ENCODE measurements at regions not wholly inside any gene's neighbourhood (a gene's known extent, or its start where the extent isn't known, plus 50 kb on each side); places are given as distances from the start of the nearest gene placed in this dataset.

DNA sequence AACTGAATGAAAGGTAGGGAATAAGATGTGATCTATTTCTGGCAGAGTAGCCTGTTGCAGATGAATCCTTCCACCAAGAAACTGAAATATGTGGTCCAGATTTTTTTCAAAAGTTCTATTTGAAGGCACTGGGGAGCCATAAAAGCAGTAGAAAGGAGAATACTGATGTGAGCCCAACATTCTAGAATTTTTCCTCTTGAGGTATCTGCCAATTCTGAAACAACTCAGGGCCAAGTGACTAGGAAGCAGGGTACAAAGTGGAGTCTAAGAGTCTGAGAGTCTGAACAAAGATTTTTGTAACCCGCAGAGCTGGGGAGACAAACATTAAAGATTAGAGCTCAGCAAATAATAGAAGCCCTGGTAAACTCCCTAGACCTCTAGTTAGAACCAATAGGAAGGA is 58.3 kb upstream of the SLCO3A1 start:
- no peaks in the 10 kb centered on the region for H3K4me1 ChIP-seq
- H3K4me3 ChIP-seq = no peak overlapping the region
- DNase-seq (no peak), ATAC-seq (peak; percentile 38)
- intact Hi-C loops (cut with DNase I) = no loop called here
- no peaks in the 10 kb centered on the region for H3K27me3 ChIP-seq
- no peak for TF ChIP-seq CTCF (IDR thresholded peaks at IDR 0.05)
- H3K9me3 ChIP-seq = no peaks in the 10 kb centered on the region
- no peak overlapping the region for H3K27ac ChIP-seq
- no peaks in the 10 kb centered on the region for H3K36me3 ChIP-seq

DNA sequence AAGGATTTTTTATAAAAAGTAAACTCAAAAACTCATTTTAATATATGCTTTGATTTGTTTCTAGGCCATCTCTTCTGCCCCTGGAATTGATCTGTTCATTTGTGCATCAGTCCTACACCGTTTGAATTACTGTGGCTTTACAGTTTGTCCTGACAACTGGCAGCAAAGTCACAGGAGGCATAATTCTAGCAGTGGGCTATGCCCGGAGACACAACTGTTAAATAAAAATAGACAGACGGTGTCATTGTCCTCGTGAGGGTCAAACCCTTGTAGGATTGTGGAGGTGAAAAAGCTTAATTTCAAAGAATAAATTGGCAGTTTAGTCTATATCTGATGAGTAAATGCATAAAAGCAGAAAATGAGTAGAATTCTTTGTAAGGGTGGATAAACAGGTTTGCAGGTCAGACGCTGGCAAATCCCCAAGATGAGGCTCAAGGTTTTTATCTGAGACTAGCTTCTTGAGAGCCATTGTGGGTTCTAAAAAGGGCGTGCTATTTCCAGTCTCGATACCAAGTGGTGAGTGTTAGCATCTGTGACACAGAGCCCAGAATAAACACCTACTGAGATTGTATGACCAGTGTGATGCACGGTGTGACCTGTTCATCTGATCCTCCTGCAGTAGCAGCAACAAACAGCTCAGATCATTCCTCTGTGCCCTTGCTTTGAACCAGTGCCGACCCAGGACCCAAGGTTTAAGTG is 51.5 kb upstream of the SLCO3A1 start:
- intact Hi-C loops (cut with DNase I) = no loop called here
- Histone ChIP-seq H3K27me3 (peaks cover 0 to 8% of the 10 kb centered on the region in 2 donors), H3K9me3 (no peaks in the 10 kb centered on the region), H3K4me3 (no peak overlapping the region), H3K27ac (no peak overlapping the region), H3K4me1 (no peaks in the 10 kb centered on the region), H3K36me3 (no peaks in the 10 kb centered on the region)
- DNase-seq (no peak), ATAC-seq (peak; percentile 80)
- TF ChIP-seq CTCF (IDR thresholded peaks at IDR 0.05) = no peak

- Histone ChIP-seq H3K27me3 (peaks cover 0 to 8% of the 10 kb centered on the region in 2 donors), H3K36me3 (no peaks in the 10 kb centered on the region), H3K4me3 (no peak overlapping the region), H3K4me1 (no peaks in the 10 kb centered on the region), H3K27ac (no peak overlapping the region), H3K9me3 (no peaks in the 10 kb centered on the region)
- TF ChIP-seq CTCF (IDR thresholded peaks at IDR 0.05) = no peak
- intact Hi-C loops (cut with DNase I) = no loop called here
- no peak for DNase-seq
- ATAC-seq = no peak
Observed at GRCh38 chr15:91803260-91803659, 50.2 kb upstream of the SLCO3A1 start.

Measured in left lung (tissue), 4 donors.